NCI-H2227 (cell line): ENCODE measurements at regions not wholly inside any gene's neighbourhood (a gene's known extent, or its start where the extent isn't known, plus 50 kb on each side); places are given as distances from the start of the nearest gene placed in this dataset.
"Not testable (repeated sequence)": the region's sequence is repeated elsewhere in the genome, so short reads cannot be mapped to it uniquely, and the experiment has no call there.

Experiments used
- DNase-seq: peaks from one replicate; lab custom pipeline; 2025; ENCODE audit not compliant: unreplicated experiment; lab: John Stamatoyannopoulos, UW

- no peak for DNase-seq
Measured at GRCh38 chr1:96865731-96866685, 144.4 kb downstream of the PTBP2 start.

GRCh38 chr1:96872757-96873156 is 151.2 kb downstream of the PTBP2 start:
- DNase-seq, result no peak

- DNase-seq, result no peak
Measured at GRCh38 chr1:96878640-96879039, 157.1 kb downstream of the PTBP2 start.

DNA sequence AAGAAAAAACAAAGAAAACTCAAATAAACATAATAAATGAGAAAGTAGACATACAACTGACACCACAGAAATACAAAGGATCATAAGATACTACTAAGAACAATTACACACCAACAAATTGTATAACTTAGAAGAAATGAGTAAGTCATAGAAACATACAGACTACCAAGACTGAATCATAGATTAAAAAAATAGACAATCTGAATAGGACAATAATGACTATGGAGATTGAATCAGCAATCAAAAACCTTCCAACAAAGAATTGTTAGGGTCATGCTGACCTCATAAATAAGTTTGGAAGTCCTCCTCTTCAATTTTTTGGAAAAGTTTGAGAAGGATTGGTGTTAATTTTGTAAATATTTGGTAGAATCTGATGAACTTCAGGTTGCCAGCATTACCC is 159.0 kb downstream of the PTBP2 start:
- DNase-seq, result no peak

DNA sequence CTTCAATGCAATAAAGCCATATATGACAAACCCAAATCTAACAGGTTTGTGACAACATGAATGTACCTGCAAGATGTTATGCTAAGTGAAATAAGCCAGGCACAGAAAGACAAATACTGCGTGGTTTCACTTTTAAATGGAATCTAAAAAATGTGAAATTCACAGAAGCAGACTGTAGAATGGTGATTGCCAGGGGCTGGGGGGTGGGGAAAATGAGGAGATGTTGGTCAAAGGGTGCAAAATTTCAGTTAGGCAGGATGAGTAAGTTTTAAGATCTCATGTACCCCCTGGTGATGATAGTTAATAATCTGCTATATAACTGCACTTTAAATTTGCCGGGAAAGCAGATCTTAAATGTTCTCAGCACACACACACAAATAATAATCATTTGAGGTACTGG is 160.5 kb downstream of the PTBP2 start:
- DNase-seq, result no peak

GRCh38 chr1:96886474-96886873 is 164.9 kb downstream of the PTBP2 start:
- DNase-seq, result no peak

DNA sequence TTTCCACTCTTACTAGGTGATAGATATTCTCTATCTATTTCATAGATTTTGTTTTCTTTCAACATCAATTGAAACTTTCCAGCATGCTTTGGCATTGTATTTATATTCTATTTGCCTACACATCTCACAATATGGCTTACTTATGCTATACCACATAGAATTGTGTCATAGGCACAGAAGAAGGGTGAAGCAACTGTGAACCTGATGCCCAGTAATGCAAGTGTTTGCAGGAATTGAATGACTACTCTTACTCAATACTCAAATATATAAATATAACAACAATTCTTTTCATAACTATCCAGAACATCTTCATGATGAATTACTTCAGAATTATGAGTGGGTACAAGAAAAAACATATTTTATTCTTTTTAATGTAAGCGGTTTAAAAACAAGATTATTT is 165.9 kb downstream of the PTBP2 start:
- no peak for DNase-seq

DNA sequence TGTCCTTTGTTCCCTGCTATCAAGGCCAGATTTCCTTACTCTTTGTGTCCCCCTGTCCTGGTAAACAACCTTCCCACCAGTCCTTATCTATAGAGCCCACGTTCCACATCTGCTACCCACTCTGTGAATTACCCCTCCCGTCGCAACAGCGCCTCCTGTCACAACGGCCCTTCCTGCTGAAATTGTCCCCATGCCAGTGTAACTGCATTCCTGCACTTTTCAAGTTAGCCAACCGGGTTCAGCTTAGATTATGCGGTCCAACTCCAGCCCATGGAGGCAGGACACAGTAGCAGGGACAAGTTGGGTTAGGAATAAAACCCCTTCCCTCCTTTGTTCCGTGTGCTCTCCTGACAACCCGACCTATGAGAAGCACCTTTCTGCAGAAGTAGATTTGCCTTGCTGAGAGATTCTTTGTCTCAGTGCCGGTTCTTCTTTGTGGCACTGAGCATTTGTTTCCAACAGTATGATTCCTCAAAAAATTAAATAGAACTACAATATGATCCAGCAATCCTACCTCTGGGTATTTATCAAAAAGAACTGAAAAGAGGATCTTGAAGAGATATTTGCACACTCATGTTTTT is 180.3 kb downstream of the PTBP2 start:
- no peak for DNase-seq

DNA sequence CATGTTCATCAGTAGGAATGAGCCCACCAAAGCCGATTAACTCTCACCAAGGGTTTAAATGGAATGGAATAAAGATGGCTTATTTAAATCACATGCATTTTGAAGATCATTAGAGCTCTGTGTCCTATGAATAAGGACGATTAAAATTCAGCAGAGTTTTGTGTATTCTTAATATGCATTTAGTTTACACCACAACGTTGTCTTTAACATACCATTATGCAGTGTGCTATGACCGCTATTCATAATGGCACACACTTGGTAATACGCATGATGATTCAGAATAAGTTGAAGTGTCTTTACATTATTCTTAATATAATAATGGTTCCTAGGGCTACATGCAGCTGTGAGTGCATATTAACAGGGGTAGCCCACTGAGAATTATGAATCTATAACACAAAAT is 190.7 kb downstream of the PTBP2 start:
- no peak for DNase-seq

GRCh38 chr1:96915701-96916100 is 194.1 kb downstream of the PTBP2 start:
- not testable (repeated sequence) for DNase-seq

DNA sequence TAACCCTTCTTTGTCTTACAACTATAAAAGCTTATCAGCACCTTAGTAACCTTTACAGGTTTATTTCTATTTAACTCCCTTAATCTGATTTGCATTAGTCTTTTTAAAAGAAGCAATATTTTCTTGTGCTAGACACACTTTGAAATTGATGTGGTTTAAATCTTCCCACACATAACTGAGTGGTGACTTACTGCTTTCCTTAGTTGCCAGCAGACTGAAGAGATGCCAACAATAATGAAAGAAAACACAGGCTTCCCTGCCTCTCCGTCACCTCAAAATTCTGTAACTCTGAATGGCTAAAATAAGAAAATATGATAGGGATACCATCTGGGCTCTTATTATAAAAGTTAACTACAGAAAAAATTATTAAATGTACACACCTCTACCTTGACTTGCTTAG is 196.8 kb downstream of the PTBP2 start:
- no peak for DNase-seq

DNA sequence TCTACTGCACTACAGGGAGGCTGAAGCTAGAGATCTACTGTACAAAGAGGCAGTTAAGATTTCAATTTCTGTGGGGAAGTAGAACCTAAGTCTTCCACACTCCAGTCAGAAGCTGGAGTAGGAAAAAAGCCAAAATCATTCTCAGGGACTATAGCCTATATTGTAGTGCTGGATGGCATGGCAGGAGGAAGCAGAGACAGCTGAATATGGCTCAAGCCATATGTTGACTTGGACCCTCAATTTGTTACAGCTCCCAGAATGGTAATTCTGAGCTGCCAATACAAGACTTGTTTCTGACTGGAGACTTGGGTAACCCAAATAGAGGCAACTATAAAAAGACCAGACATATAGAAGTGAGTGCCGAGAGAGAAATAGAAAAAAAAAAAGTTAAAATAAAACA is 200.6 kb downstream of the PTBP2 start:
- DNase-seq, result no peak

GRCh38 chr1:96923753-96924152 is 202.2 kb downstream of the PTBP2 start:
- no peak for DNase-seq

DNA sequence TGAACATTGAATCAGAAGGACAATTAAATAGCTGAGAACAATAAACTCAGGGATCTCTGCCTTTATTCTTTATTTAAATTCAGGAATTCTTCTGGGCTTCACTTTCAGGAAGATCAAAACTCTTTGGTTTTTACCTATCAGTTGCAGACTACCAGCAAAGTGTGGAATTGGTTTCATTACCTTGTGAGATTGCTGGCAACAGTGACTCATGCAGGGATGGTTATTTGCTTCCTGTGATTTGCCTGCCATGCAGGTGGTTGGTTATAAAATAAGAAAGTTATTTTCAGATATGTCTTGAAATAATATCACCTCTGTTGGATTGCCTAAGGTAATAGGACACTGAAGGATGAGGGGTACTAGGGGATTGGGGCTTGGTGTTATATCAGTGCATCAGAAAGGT is 204.6 kb downstream of the PTBP2 start:
- DNase-seq, result no peak

- DNase-seq, result no peak
Measured at GRCh38 chr1:96927125-96927524, 205.5 kb downstream of the PTBP2 start.

DNA sequence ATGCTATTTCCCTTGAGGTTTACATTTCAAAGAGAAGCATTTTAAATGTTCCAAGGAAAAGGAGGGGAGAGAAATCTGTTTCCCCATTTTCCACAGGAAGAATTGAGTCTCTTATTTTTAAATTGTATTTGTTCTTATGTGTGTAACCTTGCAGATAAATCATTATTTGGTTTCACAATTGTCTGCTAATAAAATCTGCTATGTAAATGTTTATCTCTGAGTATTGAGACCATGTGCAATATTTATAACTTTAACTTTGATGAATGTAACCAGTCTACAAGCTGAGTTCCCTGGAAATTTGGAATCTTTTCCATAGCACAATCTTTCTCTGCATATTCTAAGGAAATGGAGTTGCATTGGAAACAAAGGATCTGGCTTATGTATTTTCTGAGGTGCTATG is 209.6 kb downstream of the PTBP2 start:
- no peak for DNase-seq

DNA sequence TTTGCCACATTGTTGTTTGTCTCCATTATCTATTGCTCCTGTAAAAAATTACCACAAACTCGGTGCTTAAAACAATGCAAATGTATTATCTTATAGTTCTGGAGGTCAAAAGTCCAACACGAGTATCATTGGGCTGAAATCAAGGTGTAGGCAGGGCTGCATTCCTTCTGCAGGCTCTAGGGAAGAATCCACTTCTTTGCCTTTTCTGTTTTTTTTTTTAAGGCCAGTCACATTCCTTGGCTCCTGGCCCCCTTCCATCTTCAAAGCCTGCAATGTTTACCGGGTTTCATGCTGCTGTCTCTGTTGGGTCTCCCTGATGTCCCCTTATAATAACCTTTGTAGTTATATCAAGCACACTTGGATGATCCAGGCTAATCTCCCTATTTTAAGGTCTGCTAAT is 212.7 kb downstream of the PTBP2 start:
- DNase-seq, result no peak

DNA sequence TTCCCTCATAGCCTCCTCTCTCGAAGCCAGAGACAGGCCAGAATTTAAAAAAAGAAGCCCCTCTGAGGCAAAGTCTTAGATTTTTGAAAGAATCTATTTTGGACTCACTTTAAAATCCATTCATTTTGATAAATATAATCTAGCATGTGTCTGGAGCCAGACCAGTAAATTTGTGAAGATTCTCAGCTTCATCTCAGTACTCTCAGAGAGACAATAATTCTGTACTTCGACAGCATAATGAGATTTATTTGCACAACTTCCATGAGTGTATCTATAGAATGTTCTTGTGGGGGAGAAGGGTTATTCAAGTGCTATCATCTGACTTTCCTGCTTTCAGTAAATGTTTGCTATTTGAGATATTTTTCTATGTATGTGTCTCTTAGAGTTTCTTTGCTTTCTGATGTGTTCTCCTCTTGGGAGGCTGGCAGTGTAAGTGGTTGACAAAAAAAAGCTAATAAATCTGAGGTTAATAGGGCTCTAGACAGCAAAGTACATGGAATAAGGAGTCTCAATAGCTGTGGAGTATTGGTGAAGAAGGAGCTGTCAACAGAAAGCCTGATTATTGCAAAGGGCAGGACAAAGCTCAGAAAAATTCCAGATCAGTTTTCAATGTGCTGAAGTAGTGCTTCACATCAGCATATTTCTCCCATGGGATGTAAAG is 223.0 kb downstream of the PTBP2 start:
- DNase-seq, result no peak

DNA sequence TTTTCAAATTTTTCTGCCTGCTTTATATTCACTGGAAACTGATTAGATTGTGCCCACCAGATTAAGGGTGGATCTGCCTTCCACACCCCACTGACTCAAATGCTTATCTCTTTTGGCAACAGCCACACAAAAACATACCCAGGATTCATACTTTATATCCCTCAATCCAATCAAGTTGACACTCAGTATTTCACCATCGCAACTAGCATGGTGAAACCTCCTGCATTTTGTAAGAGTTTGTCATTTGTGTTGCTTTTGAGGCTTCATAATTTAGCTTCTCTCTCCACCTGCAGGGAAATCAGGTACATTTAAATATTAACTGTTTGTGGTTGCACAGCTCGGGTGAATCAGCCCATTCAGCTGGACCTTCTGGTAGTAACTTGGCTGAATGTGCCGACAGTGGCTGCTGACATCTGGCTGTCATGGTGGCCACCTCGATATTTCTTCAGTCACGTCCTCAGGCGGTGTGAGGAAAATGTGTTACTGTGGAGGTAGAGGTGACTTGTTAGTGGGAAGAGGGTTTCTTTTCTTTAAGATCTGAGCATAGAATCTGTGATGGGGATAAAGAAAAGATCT is 224.0 kb downstream of the PTBP2 start:
- DNase-seq, result no peak

GRCh38 chr1:96955307-96956012 is 233.9 kb downstream of the PTBP2 start:
- DNase-seq, result no peak

- DNase-seq, result no peak
Measured at GRCh38 chr1:96962216-96962615, 240.6 kb downstream of the PTBP2 start.
